ENCODE measurements at regions not wholly inside any gene's neighbourhood (a gene's known extent, or its start where the extent isn't known, plus 50 kb on each side); places are given as distances from the start of the nearest gene placed in this dataset.
"Not testable (repeated sequence)": the region's sequence is repeated elsewhere in the genome, so short reads cannot be mapped to it uniquely, and the experiment has no call there.

DNA sequence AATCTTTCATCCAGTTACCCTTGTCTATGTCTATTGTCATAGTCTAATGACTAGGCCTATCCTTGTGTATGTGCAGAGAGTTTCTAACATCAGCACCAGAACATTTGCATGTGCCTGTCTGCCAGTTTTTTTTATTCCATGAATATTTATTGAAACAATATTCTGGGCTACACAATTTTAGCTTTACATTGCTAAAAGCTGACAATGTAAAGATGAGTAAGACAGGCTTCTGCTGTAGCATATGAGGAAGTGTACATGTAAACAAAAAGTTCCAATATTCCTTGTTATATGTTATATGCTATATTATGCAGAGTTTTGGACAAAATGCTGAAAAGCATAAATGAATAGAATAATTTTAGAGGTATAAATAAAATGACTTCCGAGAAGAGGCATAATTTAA lies 357.7 kb downstream of the NYAP2 start:
- no peak for DNase-seq (ENCODE audit: low read depth in 2 of 2)

DNA sequence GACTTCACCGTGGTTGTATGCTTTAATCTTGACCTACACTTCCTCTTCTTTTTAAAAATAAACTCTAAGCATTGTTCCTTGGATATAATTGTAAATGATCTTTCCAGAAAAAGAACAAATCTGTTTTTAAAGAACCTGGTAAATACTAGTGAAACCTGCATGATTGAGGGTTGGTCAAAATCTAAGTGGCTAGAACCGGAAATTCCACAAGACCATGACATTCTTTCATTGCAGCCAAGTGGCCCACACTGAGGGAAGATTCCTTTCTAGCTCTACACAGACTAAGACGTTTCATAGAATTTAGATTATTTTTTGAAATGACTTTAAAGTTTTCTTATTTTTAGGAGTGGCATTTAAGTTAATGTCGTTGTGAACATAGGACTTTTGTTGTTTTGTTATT lies 356.7 kb downstream of the NYAP2 start:
- no peak for DNase-seq (ENCODE audit: low read depth in 2 of 2)

DNA sequence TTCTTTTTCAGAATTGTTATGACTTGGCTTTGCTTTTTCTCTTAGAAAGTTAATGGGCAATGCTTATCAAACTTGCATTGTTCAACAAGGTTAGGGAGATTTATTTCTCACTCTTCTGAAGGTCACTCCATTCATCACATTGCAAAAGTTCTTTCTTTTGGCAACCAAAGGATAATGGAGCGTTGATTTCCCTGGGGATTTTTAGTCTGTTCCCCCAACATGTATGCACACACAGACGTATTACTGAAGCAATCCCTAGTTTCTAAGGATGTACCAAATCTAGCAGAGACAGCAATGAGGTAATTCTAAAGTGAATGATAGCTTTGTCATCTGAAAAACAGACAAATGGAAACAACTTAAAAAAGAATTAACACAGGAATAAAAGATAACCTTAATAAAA lies 349.1 kb downstream of the NYAP2 start:
- DNase-seq (ENCODE audit: low read depth in 2 of 2) = no peak

DNA sequence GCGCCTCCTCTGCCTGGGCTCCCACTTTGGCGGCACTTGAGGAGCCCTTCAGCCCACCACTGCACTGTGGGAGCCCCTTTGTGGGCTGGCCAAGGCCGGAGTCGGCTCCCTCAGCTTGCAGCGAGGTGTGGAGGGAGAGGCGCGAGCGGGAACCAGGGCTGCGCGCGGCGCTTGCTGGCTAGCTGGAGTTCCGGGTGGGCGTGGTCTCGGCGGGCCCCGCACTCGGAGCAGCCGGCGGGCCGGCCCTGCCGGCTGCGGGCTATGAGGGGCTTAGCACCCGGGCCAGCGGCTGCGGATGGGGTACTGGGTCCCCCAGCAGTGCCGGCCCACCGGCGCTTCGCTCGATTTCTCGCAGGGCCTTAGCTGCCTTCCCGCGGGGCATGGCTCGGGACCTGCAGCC lies 344.5 kb downstream of the NYAP2 start:
- not testable (repeated sequence) for DNase-seq (ENCODE audit: low read depth in 2 of 2)

DNA sequence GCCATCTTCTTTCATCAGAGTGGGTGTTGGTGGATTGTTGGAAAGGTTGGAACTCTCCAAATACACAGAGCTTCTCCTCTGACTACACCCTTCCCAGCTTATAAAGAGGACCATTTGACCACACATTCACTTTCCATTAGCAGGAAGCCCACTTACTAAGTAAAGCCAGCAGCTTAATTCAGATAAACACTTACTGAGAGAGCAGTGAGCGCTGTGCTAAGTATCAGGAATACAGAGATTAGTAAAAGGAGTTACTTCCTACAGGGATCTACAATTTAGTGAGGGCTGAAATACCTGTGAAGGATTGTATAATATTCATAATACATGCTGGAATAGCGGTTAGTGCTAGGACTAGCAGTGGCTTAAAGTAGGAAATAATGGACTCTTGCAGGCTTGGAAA lies 343.0 kb downstream of the NYAP2 start:
- DNase-seq (ENCODE audit: low read depth in 2 of 2) = no peak

DNA sequence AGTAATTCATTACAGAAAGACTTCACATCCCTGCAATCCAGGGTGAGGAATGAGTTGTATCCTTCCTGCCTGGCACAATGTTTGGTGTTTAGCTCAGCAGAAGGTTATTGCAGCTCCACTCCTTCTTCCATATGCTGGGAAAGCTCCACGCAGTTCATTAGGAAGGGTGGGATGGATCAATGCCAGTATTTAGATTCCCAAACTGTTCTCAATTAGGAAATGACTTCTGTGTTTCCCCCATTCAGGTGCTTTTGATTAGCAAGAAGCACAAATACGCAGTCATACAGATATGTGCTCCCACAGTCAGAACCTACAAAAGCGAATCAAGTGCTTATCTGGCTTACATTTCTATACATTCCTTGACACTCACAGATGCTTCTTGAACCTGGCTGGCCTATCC lies 340.6 kb downstream of the NYAP2 start:
- DNase-seq (ENCODE audit: low read depth in 2 of 2) = no peak

DNA sequence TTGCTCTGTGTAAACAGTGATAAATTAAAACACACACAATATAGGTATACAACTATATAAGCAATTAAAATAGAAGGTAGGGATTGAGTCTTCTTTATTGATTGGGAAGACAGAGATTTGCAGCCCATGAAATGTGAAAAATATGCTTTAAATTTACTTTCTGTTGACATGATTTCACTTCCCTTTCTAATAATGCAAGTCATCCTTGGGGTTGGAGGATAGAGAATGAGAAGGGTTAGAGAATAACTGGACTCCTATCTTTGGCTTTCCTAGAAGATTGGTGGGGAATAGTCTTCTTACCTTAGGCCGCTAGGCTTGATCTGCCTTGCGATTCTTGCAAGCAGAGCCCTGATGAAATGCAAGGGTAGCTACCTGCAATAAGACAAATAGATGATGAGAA lies 339.8 kb downstream of the NYAP2 start:
- DNase-seq (ENCODE audit: low read depth in 2 of 2) = no peak

DNA sequence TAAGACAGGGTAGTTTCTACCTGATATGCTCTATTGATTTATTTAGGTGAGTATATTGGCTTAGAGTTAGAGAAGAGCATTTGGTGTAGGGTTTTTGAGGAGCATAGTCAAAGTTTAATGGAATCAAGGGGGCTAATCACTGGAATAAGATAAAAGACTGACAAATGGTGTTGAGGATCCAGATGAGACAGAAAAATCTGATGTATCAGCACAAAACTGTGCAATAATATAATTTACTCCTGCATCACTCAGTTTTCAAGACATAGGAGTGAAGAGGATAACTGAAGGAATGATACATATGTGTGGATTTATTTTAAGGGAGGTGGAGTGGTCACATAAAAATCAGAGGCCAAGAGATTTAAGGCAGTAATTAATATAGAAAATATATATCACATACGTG lies 339.2 kb downstream of the NYAP2 start:
- no peak for DNase-seq (ENCODE audit: low read depth in 2 of 2)

DNA sequence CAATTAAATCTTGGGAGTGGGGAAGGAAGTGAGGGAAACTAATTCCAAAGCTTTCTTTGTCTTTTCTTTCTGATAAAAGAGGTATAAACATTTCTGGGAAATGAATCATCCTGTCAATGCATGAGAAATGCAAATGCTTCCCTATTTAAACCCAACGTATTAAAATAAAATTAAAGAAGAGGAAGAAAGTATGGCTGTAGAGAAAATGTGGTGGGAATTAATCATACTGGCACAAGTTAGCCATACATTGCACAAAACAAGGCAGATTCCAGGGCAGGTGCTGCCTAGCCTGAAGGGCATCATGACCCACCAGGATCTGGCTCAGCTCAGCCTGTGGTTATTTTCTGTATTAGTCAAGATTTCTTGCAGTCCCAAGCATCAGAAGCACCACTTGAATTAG lies 338.0 kb downstream of the NYAP2 start:
- no peak for DNase-seq (ENCODE audit: low read depth in 2 of 2)

DNA sequence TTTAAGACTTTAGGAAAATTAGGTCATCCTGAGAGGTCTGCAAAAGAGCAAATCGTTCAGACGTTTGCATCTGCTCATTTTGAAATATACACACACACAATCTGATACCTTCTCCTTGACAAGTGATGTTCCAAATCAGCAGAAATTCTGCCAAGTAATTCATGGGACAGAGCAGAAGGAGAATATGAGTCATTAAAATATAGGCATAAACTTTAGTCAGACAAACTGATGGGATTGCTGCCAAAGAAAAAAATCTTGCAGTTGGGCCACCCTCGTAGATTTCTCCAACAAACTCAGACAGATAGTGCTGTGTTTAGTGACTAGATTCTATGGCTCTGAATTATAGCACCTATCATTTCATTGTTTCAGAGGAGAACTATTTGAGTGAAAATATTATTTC lies 336.3 kb downstream of the NYAP2 start:
- DNase-seq (ENCODE audit: low read depth in 2 of 2) = no peak

DNA sequence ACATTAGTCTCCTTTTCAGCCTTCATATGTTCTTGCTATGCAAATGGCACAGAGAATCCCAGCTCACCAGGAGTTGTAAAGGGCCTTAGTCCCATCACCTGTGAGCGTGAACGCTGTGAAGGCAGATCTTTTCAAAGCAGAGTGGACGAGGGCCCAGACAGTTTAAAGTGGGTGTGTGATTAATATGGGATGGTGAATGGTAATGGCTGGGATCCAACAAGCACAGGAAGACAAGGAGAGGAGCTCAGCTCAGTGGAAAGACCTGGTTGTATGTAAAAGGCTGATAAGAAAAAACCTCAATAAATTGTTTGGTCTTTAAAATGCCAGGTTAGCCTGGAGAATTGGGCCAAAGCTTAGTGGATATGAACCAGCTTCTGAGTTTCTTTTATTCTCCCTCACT lies 326.2 kb downstream of the NYAP2 start:
- no peak for DNase-seq (ENCODE audit: low read depth in 2 of 2)

Measured in stimulated activated CD4-positive, alpha-beta T cell treated with anti-CD3 and anti-CD28 coated beads, Interleukin-12 subunit alpha, Interleukin-12 subunit beta, amount 100 ng/mL, for 24 hours (primary cell).